HG02970 (cell line): ENCODE measurements at regions not wholly inside any gene's neighbourhood (a gene's known extent, or its start where the extent isn't known, plus 50 kb on each side); places are given as distances from the start of the nearest gene placed in this dataset.
A peak's percentile ranks its signal among the peaks of the same experiment; 100 is the strongest.
"Not testable (repeated sequence)": the region's sequence is repeated elsewhere in the genome, so short reads cannot be mapped to it uniquely, and the experiment has no call there.

Experiments
- ATAC-seq: cut with Tn5 transposase; IDR thresholded peaks from one replicate; pipeline ENCODE4 v1.9.1; 2021; ENCODE audit warnings: mild to moderate bottlenecking, moderate library complexity, moderate number of reproducible peaks; ENCODE audit not compliant: unreplicated experiment, low FRiP score

GRCh38 chr10:133689897-133690296 is 63.3 kb upstream of the FRG2B start:
- ATAC-seq = not testable (repeated sequence)

- ATAC-seq = peak; percentile 25
These were observed 61.9 kb upstream of the FRG2B start for GRCh38 chr10:133688441-133688912.

- ATAC-seq = peak; percentile 54
These were observed 61.3 kb upstream of the FRG2B start for GRCh38 chr10:133687689-133688440.

- not testable (repeated sequence) for ATAC-seq
These were observed 60.4 kb upstream of the FRG2B start for GRCh38 chr10:133686992-133687391.
